ENCODE measurements at regions not wholly inside any gene's neighbourhood (a gene's known extent, or its start where the extent isn't known, plus 50 kb on each side); places are given as distances from the start of the nearest gene placed in this dataset.
"Not testable (repeated sequence)": the region's sequence is repeated elsewhere in the genome, so short reads cannot be mapped to it uniquely, and the experiment has no call there.

DNA sequence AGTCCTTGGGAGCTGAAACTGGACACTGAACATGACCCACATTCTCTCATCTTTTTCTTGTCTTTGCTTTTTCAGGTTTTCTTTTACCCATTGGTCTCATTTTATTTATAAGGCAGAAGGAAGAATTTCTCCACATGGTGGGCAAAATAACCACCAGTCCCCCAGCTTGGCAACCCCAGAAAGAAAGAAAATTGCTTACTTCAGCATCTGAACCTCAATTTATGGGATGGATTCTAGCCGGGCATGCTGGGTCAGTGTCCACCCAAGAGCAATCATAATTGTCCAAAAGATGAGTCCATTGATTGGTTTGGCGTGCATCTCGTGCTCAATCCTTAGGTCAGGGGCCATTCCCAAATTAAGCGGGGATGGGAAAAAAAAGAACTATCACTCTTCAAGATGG lies 163.7 kb downstream of the TMEM114 start:
- H2AFZ ChIP-seq (ENCODE audit: low read depth, low read length) = no peak overlapping the region
- H3K27me3 ChIP-seq (ENCODE audit: insufficient read depth, low read length) = no peaks in the 10 kb centered on the region
- no peaks in the 10 kb centered on the region for H3K36me3 ChIP-seq (ENCODE audit: insufficient read depth, low read length)
- H3K9me3 ChIP-seq (ENCODE audit: low read length) = no peaks in the 10 kb centered on the region
- no peak overlapping the region for H3K4me3 ChIP-seq (ENCODE audit: low read length)
- H3K4me1 ChIP-seq (ENCODE audit: insufficient read depth, low read length) = no peaks in the 10 kb centered on the region

DNA sequence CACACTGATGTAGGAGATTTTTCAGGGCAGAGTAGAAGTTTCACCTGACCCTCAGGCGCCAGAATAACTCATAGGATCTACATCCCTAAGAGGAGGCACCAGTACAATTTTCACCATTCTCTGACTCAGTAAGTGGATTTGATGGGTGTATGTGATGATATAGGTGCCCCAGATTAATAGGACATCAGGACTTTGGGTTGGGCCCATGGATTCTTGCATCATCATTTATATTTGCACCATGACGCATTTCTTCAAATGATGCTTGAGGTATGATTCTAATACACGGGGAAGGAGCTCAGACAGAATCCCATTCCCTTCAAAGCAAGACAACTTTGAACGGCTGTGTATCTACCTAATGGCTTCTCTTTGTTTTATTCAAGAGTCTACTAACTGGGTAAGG lies 173.2 kb downstream of the TMEM114 start:
- Histone ChIP-seq H3K27me3 (ENCODE audit: insufficient read depth, low read length) (peaks cover 2% of the 10 kb centered on the region), H3K9me3 (ENCODE audit: low read length) (no peaks in the 10 kb centered on the region), H3K36me3 (ENCODE audit: insufficient read depth, low read length) (no peaks in the 10 kb centered on the region), H3K4me3 (ENCODE audit: low read length) (no peak overlapping the region), H3K4me1 (ENCODE audit: insufficient read depth, low read length) (no peaks in the 10 kb centered on the region), H2AFZ (ENCODE audit: low read depth, low read length) (no peak overlapping the region)

DNA sequence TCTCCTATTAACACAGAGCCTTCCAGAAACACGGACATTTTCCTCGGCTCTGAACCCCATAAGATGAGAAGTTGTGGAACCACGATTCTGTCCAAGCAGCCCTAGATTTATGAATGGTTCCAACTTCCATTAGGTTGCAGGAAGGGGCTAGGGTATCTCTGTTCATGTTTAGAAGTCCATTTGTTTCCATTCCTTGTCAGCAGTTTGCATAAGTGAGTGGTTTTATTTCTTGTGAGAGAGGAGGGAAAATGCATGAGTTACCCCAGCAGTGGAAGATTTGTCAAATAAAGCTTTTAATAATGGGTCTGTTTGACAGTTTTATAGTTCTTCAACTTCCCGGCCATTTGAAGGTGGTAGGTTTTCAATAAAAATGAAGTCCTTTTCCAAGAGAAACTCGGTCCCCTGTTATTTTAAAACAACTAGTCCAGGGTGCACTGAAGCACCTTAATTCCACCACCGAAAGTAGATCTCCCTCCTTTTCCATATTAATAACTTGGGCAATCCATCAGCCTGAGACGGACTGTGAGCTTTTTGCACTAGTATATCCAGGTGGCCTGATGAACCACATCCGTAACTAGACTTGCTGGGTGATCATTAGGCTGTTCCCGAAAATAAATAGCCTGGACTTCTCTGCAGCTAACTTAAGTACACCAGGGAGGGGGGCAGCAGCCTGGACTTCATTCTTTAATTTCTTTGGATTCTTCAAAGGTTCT lies 181.3 kb downstream of the TMEM114 start:
- no peaks in the 10 kb centered on the region for H3K9me3 ChIP-seq (ENCODE audit: low read length)
- H3K4me3 ChIP-seq (ENCODE audit: low read length) = no peak overlapping the region
- no peaks in the 10 kb centered on the region for H3K27me3 ChIP-seq (ENCODE audit: insufficient read depth, low read length)
- no peaks in the 10 kb centered on the region for H3K4me1 ChIP-seq (ENCODE audit: insufficient read depth, low read length)
- H2AFZ ChIP-seq (ENCODE audit: low read depth, low read length) = no peak overlapping the region
- no peaks in the 10 kb centered on the region for H3K36me3 ChIP-seq (ENCODE audit: insufficient read depth, low read length)

DNA sequence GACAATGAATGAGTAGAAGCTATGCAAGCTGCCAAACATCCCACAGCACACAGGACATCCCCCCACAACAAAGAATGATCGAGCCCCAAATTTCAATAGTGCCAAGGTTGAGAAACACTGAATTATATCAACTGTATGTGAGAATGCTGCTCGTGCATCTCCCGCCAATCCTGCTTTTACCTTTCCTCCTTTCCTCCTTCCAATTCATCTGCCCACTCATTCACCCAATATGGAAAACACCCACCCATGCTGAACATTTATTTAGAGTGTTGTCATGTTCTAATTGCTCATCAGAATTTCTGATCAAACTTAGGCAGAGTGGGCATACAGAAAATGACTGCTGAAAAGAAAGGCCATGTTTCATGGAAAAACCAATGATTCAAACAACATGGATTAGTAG lies 183.0 kb downstream of the TMEM114 start:
- Histone ChIP-seq H3K4me1 (ENCODE audit: insufficient read depth, low read length) (no peaks in the 10 kb centered on the region), H3K27me3 (ENCODE audit: insufficient read depth, low read length) (no peaks in the 10 kb centered on the region), H3K4me3 (ENCODE audit: low read length) (no peak overlapping the region), H2AFZ (ENCODE audit: low read depth, low read length) (no peak overlapping the region), H3K36me3 (ENCODE audit: insufficient read depth, low read length) (no peaks in the 10 kb centered on the region), H3K9me3 (ENCODE audit: low read length) (no peaks in the 10 kb centered on the region)

DNA sequence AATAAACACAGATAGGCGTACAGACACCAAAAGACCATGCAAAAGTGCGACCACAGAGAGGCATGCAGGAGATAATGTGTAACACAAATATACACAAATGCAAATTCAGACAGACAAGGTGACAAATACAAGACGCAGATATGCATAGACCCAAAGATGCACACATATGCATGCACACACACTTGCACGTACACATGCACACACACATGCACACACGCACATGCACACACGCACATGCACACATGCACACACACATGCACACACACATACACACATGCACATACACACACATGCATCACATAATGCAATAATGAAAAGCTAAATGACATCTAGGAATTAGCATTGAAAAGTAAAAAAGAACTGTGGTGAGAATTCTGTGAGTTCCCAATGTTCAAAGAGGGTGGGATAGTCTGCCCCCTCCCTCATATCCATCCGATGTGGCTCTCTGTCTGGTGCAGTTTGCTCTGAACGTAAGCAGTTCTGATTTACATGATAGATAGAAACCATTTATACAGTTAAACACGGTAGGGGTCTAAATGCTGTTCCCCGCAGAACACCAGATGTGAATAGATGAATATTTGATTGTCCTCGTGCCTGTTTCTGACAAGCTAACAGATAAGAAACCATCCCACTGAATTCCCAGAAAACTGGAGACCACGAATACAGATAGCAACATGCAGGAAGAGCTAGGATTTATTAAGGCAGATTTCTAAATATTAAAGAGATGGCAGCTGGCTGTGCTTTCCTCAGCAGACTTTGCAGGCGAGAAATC lies 186.1 kb downstream of the TMEM114 start:
- H3K27me3 ChIP-seq (ENCODE audit: insufficient read depth, low read length) = no peaks in the 10 kb centered on the region
- H2AFZ ChIP-seq (ENCODE audit: low read depth, low read length) = no peak overlapping the region
- no peaks in the 10 kb centered on the region for H3K4me1 ChIP-seq (ENCODE audit: insufficient read depth, low read length)
- H3K36me3 ChIP-seq (ENCODE audit: insufficient read depth, low read length) = no peaks in the 10 kb centered on the region
- no peaks in the 10 kb centered on the region for H3K9me3 ChIP-seq (ENCODE audit: low read length)
- H3K4me3 ChIP-seq (ENCODE audit: low read length) = no peak overlapping the region

DNA sequence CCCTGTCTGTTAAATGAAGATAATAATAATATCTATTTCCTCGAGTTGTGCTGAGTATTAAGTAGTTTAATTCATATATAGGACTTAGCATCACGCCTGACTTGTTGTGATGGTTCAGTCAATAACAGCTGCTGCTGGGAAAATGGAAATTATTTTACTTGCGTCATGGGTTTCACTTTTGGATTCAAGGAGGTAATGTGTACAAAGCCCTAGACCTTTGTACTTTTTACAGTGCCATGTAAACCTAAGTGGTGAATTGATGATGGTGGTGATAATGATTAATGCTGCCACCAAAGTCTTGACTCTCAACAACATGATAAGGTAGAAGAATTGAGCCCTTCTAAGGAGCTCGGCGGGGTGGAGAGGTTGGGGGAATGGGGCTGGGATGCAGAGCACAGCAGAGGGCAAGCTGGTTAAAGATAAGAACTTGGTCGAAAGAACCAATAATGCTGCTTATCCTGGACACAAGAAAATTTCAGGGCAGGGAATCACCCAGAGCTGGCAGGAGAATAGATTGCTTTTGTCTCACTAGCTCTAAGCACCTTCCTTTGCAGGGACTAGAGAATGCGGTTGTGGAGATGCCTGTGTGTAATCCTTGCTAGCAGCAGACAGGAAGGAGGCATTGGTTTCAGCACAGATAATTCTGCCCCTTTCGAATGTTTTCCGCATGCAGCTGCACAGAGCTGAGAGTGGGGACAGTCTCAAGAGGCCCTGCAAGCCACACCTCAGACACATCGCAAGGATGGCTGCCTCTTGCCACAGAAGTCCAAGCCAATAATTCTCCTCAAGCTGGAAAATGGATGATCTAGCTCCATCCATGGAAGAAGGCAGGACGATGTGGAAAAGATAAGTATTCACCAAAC lies 187.1 kb downstream of the TMEM114 start:
- no peaks in the 10 kb centered on the region for H3K9me3 ChIP-seq (ENCODE audit: low read length)
- H3K27me3 ChIP-seq (ENCODE audit: insufficient read depth, low read length) = no peaks in the 10 kb centered on the region
- no peaks in the 10 kb centered on the region for H3K4me1 ChIP-seq (ENCODE audit: insufficient read depth, low read length)
- no peak overlapping the region for H3K4me3 ChIP-seq (ENCODE audit: low read length)
- no peaks in the 10 kb centered on the region for H3K36me3 ChIP-seq (ENCODE audit: insufficient read depth, low read length)
- H2AFZ ChIP-seq (ENCODE audit: low read depth, low read length) = no peak overlapping the region

DNA sequence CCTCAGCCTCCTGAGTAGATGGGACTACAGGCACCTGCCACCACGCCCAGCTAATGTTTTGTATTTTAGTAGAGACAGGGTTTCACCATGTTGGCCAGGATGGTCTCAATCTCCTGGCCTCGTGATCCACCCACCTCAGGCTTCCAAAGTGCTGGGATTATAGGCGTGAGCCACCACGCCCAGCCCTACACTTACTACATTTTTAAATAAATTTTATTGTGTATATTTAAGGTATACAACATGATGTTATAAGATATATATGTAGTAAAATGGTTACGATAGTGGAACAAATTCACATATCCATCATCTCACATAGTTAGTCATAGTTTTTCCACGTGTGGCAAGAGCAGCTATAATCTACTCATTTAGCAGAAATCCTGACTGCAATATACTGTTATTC lies 189.6 kb downstream of the TMEM114 start:
- not testable (repeated sequence) for H3K4me1 ChIP-seq (ENCODE audit: insufficient read depth, low read length); H3K4me3 ChIP-seq (ENCODE audit: low read length); H2AFZ ChIP-seq (ENCODE audit: low read depth, low read length); H3K27me3 ChIP-seq (ENCODE audit: insufficient read depth, low read length); H3K9me3 ChIP-seq (ENCODE audit: low read length); H3K36me3 ChIP-seq (ENCODE audit: insufficient read depth, low read length)

DNA sequence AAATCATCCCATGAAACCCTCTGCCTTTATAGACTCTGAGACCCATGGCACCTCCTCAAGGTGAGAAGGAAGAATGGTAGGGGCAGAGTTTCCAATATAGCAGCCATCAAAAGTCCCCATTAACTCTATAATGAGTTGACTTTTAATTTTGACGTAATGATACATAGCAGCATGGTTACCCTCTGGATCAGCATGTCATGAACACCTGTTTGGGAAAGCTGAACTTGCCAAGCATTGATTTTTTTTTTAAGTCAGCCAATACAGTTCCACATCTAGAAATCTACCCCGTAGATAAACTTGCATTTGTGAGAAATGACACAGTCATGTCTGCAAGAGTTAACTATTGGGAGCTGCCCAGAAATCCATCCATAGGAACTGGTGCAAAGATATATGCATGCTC lies 191.8 kb downstream of the TMEM114 start:
- no peak overlapping the region for H2AFZ ChIP-seq (ENCODE audit: low read depth, low read length)
- H3K9me3 ChIP-seq (ENCODE audit: low read length) = no peaks in the 10 kb centered on the region
- H3K4me3 ChIP-seq (ENCODE audit: low read length) = no peak overlapping the region
- no peaks in the 10 kb centered on the region for H3K4me1 ChIP-seq (ENCODE audit: insufficient read depth, low read length)
- H3K36me3 ChIP-seq (ENCODE audit: insufficient read depth, low read length) = no peaks in the 10 kb centered on the region
- H3K27me3 ChIP-seq (ENCODE audit: insufficient read depth, low read length) = no peaks in the 10 kb centered on the region

DNA sequence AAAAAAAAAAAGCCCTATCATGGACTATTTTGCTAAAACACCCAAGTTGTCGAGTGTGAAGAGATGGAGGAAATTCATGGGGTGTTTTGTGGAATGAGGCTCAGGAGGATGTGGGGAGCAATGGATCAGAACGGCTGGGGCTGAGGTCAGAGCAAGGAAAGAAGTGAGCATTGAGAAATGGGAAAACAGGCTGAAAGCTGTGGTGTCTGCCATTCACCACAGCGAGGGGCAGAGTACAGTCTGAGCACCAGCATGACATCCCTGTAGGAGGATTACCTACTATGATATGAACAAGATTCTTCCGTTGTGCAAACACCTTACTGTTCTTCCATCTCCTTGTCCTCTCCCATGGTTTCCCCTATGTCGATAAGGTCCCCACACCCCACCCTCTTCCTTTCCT lies 193.1 kb downstream of the TMEM114 start:
- Histone ChIP-seq H3K36me3 (ENCODE audit: insufficient read depth, low read length) (no peaks in the 10 kb centered on the region), H3K27me3 (ENCODE audit: insufficient read depth, low read length) (no peaks in the 10 kb centered on the region), H3K4me3 (ENCODE audit: low read length) (no peak overlapping the region), H3K4me1 (ENCODE audit: insufficient read depth, low read length) (no peaks in the 10 kb centered on the region), H2AFZ (ENCODE audit: low read depth, low read length) (no peak overlapping the region), H3K9me3 (ENCODE audit: low read length) (no peaks in the 10 kb centered on the region)

DNA sequence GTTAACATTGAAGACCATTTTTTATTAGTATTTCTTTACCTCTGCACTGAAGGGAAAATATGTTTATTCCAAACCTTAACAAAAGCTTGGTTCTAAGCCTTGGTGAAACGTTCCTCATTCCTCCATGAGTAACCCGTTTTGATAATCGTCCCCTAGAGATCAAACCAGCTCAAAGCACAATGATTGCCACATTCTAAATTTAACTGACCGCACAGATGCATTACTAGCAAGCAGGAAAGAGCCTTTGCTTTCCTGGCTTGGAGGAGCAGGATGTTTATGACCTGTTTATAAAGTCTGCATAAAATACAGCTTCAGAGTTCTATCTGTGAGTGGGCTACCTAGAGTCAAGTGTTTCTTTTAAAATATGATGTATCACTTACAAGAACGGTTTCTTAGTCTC lies 193.8 kb downstream of the TMEM114 start:
- Histone ChIP-seq H3K9me3 (ENCODE audit: low read length) (no peaks in the 10 kb centered on the region), H3K27me3 (ENCODE audit: insufficient read depth, low read length) (peaks cover 3% of the 10 kb centered on the region), H3K4me1 (ENCODE audit: insufficient read depth, low read length) (no peaks in the 10 kb centered on the region), H2AFZ (ENCODE audit: low read depth, low read length) (no peak overlapping the region), H3K4me3 (ENCODE audit: low read length) (no peak overlapping the region), H3K36me3 (ENCODE audit: insufficient read depth, low read length) (no peaks in the 10 kb centered on the region)

DNA sequence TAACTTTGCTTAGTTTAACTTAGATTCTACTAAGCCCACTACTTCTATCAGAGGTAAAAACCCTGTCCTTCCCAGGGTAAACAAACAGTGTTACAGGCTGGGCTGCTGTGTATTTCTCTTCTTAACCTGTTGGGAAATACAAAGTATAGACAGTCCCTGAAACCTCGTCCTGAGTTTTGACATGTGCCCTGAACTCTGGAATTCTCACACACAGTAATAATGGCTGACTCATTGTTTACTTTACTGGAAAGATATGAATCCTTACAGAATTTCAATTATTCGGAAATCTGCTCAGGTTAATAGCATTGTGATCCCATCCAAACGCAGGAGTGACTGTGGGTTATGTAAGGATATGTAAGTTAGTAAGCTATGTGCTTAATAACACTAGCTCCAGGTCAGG lies 199.1 kb downstream of the TMEM114 start:
- Histone ChIP-seq H3K4me3 (ENCODE audit: low read length) (no peak overlapping the region), H3K4me1 (ENCODE audit: insufficient read depth, low read length) (no peaks in the 10 kb centered on the region), H3K36me3 (ENCODE audit: insufficient read depth, low read length) (no peaks in the 10 kb centered on the region), H3K27me3 (ENCODE audit: insufficient read depth, low read length) (peaks cover 6% of the 10 kb centered on the region), H2AFZ (ENCODE audit: low read depth, low read length) (no peak overlapping the region), H3K9me3 (ENCODE audit: low read length) (no peaks in the 10 kb centered on the region)

DNA sequence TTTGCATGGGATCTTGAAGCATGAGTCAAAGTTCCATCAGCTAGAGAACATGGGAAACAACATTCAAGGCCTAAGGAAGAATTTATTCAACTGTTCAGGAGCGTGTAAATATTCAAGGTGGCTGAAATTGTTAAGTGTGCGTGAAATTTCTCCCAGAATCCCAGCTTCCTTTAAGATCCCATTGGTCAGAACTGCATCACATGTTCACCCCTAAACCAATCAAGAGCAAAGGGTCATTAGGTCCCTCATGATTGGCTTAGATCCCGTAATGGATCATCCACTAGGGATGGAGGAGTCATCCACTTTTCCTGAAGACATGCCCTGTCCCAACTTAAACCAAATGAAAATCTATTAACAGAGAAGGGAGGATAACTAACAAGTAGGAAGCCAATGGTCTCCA lies 201.6 kb downstream of the TMEM114 start:
- Histone ChIP-seq H3K4me3 (ENCODE audit: low read length) (no peak overlapping the region), H2AFZ (ENCODE audit: low read depth, low read length) (no peak overlapping the region), H3K4me1 (ENCODE audit: insufficient read depth, low read length) (no peaks in the 10 kb centered on the region), H3K27me3 (ENCODE audit: insufficient read depth, low read length) (peaks cover 6% of the 10 kb centered on the region), H3K36me3 (ENCODE audit: insufficient read depth, low read length) (no peaks in the 10 kb centered on the region), H3K9me3 (ENCODE audit: low read length) (no peaks in the 10 kb centered on the region)

DNA sequence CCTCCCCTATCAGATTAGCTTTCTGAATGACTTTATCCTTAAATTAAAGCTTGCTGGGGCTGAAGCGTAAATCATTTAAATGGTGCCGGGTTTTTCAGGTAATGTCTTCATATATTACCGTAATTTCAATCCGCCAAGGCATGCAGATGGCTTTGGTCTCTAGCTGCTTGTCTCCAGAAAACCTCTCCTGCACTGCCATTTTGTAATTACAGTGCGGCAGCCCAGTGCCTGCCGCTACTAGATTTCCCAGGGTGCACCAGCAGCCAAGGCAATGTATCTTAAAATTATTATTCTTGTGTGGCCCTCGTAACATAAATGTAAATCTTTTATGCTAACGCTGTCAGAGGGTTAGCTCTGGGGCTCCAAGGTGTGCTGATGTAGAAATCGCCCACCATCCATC lies 208.5 kb downstream of the TMEM114 start:
- Histone ChIP-seq H3K4me1 (ENCODE audit: insufficient read depth, low read length) (no peaks in the 10 kb centered on the region), H3K9me3 (ENCODE audit: low read length) (no peaks in the 10 kb centered on the region), H3K27me3 (ENCODE audit: insufficient read depth, low read length) (no peaks in the 10 kb centered on the region), H3K4me3 (ENCODE audit: low read length) (no peak overlapping the region), H2AFZ (ENCODE audit: low read depth, low read length) (no peak overlapping the region), H3K36me3 (ENCODE audit: insufficient read depth, low read length) (no peaks in the 10 kb centered on the region)

All from neuron (in vitro differentiated cells).